ENCODE measurements at regions not wholly inside any gene's neighbourhood (a gene's known extent, or its start where the extent isn't known, plus 50 kb on each side); places are given as distances from the start of the nearest gene placed in this dataset.

DNA sequence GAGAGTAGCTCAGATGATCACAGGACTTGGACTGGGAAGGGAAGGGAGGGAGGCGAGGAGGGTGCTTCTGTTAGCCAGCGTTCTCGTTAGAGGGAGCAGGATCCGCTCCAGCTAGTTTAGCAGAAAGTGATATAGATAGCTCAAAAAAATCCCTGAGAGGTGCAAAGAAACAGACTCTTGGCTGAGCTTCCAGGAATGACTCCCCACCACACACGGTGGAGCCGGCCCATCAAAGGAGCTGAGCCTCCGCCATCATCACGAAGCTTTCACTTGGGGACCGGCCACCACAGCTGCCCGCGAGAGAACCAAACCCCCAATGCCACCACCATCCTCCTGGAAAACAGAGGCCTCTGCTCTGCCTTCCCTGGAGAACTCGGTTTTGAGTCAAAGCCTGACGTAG lies 124.6 kb upstream of the BCL2L14 start:
- DNase-seq (ENCODE audit: low read depth in 3 of 3) = no peak

DNA sequence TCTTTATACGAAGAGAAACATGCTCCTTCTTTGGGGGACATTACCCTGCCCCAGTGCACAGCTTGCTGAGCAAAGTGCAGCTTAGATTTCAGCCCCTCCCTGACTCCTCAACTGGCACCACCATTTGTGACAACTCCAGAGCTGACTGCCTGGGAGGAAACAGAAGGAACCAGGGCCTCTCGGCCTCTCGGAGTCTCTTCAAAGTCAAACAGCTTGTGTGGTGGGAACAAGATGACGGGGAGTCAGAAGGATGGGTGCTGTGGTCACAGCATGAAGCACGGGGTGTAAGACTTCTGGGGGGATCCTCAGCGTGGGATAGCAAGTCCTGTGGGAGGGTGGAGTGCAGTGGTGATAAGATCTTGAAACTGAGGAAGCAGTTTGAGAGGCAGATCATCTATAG lies 123.5 kb upstream of the BCL2L14 start:
- no peak for DNase-seq (ENCODE audit: low read depth in 3 of 3)

DNA sequence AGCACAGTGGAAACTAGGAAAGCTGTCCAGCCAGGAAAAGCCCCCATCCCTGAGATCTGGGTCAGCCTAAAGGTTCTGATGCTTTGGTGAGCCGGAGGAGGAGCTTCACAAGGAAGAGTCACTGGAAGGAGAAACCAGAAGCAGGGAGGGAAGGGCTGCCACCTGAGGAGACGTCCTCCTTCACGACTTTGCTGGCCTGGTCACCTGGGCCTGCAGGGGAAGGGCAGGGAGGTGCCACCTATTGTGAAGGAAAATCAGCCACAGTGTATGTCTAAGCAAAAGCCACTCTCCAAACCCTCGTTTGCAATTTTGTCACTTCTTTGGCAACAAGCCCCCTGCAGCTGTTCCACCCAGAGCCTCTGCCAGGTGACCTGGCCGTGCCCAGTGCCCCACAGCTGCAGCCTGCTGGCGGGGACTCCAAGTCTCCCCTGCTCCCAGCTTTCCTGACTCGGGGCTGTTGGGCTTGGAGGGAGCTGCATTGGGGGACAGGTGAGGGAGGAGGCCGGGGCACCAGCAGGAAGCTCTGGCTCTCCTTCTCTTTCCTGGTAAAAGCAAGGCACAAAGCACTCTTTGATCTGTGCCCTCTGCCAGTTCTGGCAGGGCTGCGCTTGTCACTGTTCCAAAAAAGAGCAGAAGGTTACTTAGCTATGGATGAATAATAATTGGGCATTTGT lies 120.9 kb upstream of the BCL2L14 start:
- DNase-seq (ENCODE audit: low read depth in 3 of 3) = no peak

DNA sequence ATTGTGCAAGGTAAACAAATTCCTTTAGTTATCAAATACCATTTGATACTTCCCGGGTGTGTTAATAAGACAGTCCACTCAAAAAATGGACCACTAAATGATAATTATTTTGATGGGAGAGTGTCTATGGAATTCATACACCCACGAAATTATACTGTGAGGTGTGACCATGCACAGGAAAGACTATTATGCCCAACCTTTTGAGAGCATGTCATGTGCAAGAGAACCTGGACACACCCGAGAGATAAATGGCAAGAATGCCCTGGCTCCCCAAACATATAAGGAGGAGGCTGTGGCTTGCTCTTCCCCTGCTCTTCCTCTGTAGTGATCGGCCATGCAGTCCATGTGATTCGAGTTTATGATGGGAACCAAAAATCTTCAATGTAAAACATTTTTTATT lies 119.5 kb upstream of the BCL2L14 start:
- DNase-seq (ENCODE audit: low read depth in 3 of 3) = no peak

DNA sequence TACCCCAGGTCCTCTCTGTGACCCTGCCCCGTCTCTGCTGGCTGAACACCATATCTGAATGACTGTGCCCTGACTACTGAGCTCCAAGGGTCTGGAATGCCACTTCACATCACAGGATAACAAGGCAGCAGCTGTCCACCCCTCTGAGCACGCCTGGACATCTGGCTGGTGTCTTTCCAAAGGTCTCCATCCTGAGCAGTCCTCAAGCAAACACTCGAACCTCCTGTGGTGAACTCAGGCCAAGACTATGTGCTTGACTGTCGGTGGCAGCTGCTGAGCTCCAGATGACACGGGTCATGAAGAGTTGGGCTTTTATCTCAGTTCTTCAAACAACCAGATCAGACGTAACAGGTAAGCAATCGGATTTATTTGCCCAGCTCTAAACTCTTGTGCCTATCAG lies 117.2 kb upstream of the BCL2L14 start:
- no peak for DNase-seq (ENCODE audit: low read depth in 3 of 3)

DNA sequence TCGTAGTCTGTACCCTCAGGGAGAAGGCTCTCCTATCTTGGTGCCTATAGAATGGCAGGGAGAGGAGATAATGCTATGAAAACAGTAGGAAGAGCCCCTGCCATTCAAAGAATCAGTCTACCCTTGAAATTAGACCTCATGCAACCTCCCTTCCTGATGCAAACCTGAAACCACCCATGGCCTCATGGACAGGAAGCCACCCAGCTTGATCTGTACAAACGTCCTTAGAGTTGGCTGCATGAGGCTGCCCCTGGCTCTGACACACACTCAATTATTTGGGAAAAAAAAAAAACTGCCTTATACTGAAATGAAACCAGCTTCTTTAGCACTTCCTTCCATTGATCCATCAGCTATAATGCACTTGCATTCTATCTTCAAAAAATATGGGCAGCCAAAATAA lies 116.6 kb upstream of the BCL2L14 start:
- DNase-seq (ENCODE audit: low read depth in 3 of 3) = no peak

DNA sequence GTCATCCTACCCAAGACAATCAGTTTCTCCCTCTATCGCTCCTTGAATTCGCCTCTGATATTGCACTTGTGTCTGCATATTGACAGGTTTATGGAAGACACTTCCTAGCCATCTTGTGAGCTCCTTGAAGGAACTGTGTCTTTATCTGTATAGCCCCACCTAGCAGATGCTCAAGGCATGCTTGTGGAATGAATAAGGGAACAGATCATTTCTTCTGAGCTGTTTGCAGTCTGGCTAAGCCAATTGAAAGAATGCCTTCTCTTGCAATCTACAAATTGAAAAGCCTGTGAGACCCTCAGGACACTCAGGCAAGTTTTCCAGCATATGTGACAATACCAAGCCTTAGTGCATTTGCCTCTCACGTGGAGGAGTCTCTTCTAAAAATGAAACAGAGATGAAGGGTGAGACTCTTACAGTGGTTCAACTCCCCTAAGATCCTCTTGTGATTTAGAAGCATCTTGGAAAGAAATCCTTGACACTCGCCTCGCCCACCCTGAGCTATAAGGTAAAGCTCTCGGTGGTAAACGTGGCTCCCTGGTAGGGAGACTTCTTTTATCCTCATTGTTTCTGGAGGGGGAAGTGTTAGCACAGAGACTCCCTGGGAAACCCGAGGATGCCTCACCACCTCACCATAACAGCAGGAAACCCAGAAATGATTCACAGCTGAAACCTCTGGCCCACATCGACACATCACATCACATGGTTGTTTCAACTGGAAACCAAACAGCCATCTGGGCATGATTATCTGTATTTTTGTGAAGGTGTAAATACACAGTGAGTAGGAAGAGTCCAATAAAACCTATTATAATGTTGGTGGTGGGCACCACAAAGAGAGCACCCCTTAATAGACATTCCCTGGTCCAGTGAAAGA lies 112.3 kb upstream of the BCL2L14 start:
- peak; percentile 32 to 40 (median 38) for DNase-seq (ENCODE audit: low read depth in 3 of 3)

DNA sequence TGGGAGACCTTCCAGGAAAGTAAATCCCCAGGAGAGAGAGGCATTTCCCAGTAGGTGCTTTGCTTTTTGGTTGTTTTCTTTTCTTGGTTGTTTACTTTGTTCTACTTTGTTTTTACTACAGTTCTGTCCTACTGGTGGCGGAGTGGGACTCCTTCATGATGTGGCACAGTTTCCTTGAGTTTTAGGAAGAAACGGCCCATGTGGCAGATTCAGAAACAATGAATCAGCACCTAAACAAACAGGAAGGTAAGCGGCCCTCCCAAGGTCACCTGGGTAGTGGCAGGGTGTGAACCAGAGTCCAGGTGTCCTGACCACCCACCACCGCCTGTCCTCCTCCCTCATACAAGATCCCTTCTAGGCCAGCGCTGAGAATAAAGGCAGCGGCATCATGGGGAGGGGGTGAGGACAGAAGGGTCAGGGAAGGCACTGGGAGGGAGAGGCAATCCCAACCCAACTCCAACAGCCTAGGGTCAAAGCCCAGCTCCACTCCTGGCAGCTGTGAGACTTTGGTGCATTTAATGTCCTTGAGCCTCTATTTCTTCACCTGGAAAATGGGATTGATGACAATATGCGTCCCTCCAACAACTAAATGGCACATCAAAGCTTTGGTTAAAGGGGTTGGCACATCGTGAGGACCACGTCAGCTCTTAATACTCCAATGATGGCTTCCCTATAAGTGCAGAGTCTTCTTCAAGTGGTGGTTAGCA lies 111.5 kb upstream of the BCL2L14 start:
- no peak for DNase-seq (ENCODE audit: low read depth in 3 of 3)

DNA sequence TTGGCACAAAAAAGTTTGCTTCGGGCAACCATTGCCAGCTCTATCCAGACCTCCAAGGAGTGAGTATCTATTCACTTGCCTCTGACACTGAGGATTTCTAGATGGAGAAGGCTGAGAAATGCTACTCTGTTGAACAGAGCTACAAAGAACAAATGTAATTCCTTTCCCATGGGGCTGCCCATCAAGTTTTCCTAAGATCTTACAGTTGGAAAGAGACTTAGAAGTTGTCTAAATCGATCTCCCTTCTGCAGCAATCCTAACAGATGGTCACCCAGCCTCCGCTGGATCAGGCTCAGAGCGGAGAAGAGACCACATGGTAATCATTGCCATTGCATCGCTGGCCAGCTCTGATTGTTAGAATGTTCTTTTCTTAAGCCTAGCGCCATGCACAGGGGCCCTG lies 110.1 kb upstream of the BCL2L14 start:
- DNase-seq (ENCODE audit: low read depth in 3 of 3) = no peak

DNA sequence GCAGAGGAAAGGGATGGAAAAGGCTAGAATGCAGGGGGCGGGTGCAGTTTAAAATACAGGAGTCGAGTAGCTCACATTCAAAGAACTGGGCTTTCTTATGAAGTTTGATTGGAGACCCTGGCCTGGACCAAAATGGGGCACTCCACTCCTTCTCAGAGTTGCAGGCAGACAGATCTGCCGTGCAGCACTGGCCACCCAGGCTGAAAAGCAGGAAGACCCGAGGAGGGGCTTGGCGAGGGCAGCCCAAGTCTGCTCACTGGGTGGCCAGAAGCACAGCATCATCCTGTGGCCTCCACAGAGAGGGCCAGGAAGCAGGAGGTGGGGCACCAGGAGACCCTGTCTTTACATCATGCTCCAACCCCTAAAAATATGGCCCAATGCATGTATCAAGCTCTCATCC lies 109.1 kb upstream of the BCL2L14 start:
- DNase-seq (ENCODE audit: low read depth in 3 of 3) = no peak

DNA sequence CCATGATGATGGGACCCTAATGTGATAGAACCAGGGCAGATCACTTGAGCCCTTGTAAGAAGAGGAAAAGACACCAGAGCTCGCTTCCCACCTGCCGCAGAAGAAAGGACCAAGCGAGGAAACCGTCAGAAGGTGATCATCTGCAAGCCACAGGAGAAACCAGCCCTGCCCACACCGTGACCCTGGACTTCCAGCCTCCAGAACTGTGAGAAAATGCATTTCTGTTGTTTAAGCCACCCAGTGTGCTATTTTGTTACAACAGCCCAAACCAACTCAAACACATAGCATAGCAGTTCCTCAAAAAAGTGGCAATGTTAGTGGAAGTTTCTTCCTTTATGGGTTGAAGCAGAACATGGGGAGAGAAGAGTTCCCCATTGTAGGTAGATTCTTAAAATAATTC lies 107.9 kb upstream of the BCL2L14 start:
- DNase-seq (ENCODE audit: low read depth in 3 of 3) = no peak

DNA sequence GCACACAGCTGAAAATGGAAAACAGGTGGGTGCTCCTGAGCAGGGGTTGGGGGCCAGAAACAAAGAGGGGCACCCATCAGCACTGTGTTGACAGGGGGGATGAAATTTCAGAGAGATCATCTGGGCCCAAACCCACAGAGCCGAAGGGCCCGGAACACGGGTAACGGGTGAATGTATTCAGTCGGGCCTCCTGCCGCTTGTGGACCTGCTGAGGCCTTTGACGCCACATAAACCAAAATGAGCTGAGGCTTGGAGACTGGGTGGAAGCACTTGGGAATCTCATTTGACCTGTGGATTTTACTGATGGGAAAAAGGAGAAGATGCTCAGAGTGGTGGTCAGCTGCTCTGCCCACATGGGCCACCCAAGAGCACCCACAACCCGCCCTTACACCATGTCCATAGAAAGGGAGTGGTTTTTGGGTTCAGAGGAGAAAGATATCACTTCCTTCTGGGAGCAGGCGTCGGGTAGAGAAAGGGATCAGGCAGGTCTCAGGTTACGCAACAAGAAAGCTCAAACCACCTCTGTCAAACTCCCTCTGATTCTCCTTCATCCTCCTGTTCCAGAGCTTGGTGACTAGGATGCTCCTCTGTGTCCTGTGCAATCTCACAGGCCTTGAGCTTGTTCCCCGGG lies 106.8 kb upstream of the BCL2L14 start:
- DNase-seq (ENCODE audit: low read depth in 3 of 3) = no peak

DNA sequence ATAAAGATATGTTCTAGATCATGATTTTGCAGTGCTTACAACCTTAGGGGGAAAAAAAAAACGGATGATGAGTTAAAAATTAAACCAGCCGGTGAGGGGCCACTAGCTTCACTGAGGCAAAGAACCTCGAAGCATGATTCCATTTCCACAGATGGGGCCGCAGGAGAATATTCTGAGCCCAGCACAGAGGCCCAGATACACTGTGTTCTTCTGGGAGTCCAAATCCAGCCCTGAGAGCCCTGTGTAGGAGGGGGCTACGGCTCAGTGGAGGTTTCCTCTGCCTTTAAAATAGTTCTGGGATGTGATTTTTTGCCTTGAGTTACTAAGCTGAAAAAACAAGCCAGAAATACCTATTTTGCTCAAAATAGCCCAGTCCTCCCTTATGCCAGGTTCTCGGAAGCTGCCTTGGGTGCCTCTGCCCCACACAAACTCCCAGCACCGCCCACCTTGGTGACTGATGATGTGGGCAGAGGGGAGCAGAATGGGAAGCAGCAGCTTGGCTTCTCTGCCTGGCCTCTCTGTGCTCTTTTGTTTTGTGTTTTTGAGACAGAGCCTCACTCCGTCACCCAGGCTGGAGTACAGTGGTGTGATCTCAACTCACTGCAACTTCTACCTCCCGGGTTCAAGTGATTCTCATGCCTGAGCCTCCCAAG lies 105.4 kb upstream of the BCL2L14 start:
- no peak for DNase-seq (ENCODE audit: low read depth in 3 of 3)

DNA sequence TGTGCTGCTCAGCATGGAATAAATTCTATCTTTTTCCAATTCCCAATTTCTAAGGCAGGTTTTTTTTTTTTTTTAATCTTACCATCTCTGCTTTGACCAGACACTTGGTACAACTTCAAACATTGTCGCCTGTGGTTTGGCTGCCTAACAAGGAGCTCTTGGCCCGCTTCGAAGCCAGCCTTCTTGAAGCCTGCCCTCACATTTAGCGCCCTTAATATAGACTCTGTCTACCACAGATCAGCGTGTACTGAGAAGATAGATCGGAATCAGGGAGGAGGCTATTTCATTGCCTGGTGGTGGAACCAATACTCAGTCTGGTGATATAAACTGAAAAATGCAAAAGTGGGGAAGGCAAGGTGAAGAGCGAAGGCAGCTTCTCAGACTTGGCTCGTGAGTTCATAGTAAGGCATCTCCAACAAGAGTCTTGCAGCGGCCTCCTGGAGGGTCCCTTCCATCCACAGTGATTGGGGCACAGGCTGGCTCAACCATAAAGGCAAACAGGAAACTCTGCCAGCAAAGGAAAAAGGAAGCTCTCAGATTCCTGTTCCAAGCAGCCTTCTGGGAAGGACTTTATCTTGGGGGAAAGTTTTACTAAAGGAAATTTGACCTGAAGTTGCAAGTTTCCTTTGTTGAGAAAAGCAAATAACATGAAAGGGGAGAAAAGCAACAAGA lies 103.2 kb upstream of the BCL2L14 start:
- DNase-seq (ENCODE audit: low read depth in 3 of 3) = no peak

DNA sequence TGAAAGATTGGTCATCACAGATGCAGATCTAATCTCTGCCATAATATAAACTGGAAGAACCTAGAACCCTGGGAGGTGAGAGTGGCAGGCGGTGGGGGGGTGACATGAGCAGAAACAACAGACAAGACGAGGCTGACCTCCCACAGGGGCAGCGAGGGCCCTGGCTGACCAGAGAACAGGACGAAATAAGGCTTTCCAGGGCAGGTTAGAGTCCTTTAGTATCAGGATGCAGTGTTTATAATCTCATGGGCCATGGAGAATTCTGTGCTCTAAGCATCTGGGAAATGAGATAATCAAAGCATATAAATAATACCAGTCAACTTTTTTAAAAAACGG lies 102.7 kb upstream of the BCL2L14 start:
- no peak for DNase-seq (ENCODE audit: low read depth in 3 of 3)

DNA sequence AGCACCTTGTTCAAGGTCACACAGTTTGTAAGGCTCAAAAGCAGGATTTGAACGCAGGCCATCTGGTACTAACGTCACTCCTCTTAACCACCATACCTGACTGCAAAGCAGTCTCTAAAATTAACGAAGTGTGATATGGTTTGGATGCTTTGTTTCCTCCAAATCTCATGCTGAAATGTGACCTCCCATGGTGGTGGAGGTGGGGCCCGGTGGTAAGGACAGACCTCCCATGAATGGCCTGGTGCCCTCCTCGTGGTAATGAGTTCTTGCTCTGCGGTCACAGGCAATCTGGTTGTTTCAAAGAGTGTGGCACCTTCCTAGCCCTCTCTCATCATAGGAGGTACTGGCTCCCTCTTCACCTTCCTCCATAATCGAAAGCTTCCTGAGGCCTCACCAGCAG lies 102.2 kb upstream of the BCL2L14 start:
- no peak for DNase-seq (ENCODE audit: low read depth in 3 of 3)

DNA sequence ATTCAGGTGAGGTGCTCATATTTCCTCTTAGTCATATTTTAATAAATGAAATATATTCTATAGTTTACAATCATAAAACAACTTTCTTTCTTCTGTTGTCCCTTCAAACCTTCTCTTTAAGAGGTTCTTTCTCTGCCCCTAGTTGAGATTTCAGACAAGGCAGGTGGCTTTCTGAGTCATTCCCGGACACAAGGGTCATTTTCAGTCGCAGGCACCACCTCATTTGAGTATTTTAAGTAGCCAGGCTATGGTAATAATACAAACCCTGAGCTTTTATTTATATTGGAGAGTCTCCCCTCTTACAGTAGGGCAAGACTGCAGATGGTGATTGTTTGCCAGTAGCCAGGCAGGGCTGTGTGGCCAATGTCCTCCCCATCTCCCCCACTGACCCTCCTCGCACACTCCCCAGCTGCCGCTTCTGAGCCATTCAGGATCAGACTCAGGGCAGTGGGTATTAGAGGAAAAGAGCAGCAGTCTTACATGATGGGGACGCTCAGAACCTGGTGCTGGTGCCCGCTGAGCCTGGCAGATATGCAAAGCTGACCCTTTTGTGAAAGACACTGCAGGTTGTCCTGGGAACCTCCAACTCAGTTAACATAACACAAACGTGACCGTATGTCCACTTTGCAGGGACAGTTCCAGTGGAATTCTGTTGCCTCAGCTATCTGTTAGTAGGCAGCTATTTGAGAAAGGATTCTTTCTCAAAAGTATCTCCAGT lies 101.1 kb upstream of the BCL2L14 start:
- no peak for DNase-seq (ENCODE audit: low read depth in 3 of 3)

DNA sequence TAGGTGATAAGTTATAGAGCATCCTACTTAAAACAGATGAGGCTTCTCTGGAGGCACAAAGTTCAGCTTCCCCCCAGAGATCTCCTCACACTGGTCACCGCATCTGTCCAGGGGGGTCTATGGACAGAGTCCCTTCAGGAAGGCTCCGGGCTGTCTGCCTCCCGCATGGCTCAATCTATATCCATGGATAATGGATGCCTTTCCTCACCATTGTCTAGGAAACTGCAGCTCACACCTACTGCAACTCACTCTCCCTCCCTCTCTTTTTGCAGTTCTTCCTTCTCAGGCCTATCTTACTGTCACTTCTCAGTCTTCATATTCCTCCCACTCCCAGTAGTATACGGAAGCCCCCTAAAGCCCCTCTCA lies 100.6 kb upstream of the BCL2L14 start:
- DNase-seq (ENCODE audit: low read depth in 3 of 3) = no peak

DNA sequence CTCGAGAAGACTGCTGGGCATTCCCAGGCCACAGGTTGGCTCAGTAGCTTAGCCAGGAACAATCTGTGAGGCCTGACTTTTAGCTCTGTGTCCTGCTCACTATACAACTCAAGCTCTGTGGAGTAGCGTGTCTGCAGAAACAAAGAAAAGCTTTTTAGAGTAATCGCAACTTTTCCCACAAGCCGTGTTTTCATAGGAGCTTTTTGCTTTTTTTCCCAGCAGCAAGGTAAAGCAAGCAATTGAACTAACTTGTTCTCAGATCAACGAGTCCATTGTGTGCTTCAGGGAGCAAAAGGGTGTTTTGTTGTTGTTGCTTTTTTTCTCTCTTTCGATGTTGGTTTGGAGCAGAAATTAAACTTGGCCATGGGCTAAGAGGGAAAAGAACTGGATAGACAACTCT lies 97.3 kb upstream of the BCL2L14 start:
- no peak for DNase-seq (ENCODE audit: low read depth in 3 of 3)

DNA sequence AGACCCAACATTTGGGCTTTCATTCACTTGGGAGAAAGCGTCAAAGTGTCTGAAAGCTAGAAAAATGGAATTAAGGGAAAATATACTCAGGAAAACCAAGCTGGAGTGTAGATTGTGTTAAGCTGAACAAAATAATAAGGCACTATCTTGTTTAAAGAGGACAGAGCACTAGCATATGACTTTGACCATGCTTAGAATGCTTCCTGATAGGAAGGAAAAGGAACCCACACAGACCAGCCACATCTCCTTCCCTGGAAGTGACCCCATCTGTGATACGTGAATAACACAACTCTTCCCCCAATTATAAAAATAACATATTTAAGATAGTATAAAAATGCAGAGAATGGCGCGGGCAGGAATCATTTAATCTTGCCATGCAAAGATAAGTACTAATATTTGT lies 94.7 kb upstream of the BCL2L14 start:
- no peak for DNase-seq (ENCODE audit: low read depth in 3 of 3)

Data from stimulated activated CD4-positive, alpha-beta T cell treated with anti-CD3 and anti-CD28 coated beads, TNF-alpha, amount 100 ng/mL, for 48 hours (primary cell).